ENCODE measurements at regions not wholly inside any gene's neighbourhood (a gene's known extent, or its start where the extent isn't known, plus 50 kb on each side); places are given as distances from the start of the nearest gene placed in this dataset.
"Not testable (repeated sequence)": the region's sequence is repeated elsewhere in the genome, so short reads cannot be mapped to it uniquely, and the experiment has no call there.

DNA sequence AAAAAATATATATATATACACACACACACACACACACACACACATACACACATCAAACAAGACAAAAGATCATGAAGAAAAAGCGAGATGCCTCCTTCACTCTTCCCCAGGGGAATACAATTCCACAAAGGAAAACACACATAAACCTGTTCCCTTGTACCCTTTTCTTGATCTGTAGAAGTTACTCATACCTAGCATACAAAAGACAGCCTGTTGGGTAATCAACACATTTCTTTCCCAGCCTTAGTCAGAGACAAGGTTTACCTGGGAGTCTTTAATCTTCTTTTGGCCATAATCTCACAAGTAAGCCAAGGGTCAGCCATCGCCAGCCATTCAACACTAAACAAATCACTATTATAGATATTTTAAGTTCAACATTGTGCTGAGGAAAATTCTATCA is 407.0 kb downstream of the SUCLG1 start:
- DNase-seq (ENCODE audit: low read depth in 2 of 2) = no peak

DNA sequence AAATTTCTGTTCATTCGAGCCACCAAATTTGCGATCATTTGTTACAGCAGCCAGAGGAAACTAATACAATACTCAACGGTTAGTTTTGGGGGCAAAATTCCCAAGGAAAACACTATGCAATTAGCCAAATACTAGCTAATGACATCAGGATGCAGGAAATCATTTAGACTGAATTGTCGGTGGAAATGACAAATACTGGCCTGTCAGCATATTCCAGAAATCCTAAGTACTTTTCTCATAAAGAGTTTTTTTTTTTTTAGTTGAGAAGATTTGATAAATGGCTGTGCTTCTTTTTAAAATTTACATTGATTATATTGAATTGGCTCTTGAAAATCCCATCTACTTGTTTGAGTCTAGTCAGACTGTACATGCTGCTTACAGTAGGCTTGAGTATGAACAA is 410.1 kb downstream of the SUCLG1 start:
- DNase-seq (ENCODE audit: low read depth in 2 of 2) = no peak

DNA sequence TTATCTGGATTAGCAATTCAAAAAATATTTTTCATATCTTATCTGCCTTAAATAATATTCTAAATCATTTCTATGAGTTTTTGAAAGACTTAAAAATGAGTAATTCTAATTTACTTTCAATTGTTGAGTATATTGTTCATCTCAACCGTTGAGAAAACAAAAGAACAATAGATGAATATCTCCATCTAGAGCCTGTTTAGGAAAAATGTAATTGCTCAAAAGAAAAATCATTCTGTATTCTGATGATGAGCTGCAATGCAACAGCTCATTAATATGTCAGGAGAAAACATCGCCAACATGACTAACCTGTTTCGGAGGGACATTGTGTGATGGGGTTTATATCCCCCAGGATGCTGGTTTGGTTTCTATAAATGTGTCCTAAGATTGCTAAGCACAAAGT is 417.6 kb downstream of the SUCLG1 start:
- no peak for DNase-seq (ENCODE audit: low read depth in 2 of 2)

DNA sequence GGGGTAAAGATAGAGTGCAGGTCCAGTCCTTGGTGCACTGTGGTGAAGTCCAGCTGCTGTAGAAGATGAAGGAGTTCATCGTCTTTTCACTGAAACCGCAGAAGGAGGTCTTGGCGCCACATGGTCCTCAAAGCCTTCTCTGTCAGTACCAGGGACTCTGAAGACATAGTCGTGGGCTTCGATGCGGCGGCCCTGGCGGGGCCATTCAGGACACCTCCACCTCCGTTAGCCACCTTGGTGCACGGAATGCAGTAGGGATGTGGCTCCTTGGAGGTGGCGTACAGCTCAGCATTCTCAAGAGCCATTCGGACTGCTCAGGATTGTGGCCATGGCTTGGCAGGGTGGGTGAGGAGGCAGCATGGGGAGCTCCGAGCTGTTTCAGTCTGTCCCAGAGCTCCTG is 418.8 kb downstream of the SUCLG1 start:
- DNase-seq (ENCODE audit: low read depth in 2 of 2) = no peak

DNA sequence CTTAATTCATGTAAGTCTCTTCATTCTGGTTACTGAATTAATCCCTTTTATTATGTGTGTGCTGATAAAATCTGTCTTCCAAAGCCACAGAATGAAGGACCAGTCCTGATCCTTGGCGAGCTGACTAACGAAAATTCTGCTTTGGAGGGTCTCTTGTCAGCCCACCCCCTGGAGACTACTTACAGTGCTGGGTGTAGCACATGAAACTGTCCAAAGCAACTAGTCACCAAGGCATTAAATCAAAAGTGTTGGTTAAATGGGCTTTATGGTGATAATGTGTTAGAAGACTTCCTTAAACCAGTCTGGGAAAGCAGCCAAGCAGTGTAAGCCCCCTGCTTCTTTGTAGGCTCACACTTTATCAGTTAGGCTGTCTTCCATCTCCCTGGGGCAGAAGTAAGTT is 420.2 kb downstream of the SUCLG1 start:
- DNase-seq (ENCODE audit: low read depth in 2 of 2) = no peak

DNA sequence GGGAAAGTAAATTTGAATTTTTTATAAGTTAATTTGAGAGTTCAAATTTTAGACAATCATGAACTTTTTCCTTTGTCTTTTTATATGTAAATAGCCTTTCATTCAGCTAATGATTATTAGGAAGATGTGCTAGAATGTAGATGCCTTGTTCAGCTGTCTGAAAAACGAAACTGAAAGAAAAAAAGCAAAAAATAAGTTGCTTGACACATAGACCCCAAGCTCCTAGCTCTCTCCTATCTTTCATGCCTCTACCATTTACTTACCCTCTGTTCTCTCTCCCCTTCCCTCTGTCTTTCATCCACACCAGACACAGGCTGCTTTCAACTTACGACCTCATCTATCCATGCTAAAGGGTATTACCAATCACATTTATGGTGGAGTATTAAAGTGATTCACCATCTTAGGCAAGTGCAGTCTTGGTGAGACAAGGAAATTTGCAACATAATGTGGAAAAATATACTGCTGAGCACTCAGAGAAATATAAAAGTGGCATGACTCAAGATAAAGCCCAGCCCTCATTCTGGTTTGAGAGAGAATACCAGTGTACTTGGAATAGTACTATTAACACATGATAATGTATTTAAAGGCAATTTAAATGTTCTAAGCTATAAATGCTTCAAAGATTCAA is 425.6 kb downstream of the SUCLG1 start:
- DNase-seq (ENCODE audit: low read depth in 2 of 2) = no peak

DNA sequence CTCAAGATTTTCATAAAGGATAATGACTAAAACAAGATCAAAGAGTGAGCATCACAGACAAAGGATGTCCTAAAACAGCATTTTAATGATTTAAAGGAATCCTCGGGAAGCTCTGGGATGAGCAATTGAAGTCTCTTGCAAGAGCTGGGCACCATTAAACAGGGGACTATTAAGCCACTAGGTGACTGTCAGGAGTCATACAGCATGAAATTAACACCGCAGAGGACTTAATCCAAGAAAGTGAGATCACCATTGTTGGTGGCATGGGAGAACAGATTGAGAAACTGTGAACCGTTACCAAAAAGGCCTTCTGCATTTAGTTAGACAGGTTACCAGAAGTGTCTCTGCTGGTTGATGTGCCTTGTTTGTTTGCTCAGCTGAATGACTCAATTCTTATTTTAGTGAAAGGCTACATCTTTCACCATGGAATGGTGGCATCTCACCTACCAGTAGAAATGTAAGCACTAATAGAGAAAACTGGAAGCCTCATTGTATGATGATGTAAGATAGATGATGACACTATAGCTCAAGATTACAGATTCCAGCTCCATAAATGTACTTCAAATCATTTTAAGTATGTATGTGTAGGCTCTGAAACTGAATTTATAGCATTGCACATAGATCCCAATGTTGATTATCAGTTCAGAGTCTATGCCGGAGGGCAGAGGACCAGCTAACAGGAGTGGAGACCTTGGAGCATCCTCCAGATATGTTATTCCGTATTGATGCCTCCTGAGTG is 427.6 kb downstream of the SUCLG1 start:
- no peak for DNase-seq (ENCODE audit: low read depth in 2 of 2)

DNA sequence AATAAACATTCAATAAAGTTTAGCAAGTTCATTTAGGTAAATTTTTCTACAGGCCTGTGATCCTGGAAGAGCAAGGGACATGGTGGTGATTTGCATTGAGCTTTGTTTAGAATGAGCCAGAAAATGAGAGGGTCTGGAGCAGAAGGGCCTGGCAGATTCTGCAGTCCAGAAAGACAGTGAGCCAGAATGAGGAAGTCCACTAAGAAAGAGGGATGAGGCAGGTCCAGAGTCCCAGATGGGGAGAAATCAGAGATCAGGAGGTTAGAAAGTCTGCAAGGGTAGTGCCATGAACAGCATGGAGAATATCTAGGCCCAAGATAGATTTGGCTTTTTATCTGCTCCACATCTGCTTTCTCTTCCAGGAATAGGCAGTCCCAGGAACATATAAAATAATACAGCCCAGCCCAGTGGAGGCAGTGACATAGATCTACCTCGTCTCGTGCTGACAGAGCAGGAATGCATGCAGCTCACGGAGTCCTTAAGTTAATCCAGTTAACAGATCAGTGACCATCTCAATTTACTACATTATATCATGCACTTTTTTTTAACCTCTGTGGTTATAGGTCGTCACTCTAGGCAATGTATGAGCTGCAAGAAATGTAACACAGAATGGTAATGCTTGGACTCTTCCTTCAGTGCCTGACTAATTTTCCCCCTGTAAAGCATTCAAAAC is 429.0 kb downstream of the SUCLG1 start:
- DNase-seq (ENCODE audit: low read depth in 2 of 2) = no peak

DNA sequence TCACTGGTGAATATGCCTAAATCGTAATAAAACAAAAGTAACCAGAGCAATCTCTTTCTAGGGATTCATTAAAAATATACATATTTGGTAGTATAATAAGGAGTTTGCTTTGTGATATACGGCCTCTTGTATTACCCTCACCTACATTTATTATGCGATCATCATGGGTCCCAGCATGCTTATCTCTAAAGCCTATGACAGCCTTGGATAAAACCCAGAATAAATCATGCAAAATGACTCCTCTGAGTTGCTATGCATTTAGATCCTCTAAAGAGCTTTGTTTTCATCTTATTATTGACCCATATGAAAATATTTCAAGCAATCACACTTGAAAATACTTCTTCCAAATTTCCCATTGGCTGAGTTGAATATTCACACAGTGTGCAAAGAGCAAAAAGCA is 432.3 kb downstream of the SUCLG1 start:
- DNase-seq (ENCODE audit: low read depth in 2 of 2) = no peak

DNA sequence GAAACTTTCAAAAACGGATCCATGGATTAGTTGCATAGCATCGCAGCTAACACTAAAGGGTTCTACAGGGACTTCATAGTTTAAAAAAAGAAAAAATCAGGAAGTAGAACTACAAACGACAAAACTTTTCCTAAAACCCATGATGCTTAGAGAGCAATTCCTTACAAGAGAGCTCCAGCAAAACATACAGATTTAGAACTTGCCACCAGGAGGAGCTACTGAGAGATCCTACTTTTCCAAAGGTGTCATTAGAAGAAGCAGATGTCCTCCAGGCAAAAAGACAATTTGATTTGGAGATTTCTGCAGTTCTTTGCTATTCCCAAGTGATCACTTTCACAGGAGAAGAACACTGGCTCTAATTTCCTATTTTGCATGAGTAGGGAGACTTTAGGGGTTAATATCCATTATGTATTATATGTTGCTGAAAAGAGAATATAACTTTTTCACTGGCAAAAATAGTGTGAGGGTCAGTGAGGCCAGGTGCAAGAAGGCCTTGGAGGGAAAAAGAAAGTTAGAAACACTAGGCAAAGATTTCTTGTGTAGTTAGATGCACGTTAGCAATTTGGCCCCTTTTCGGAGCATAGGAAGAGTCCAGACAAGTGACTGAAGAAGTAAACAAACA is 436.2 kb downstream of the SUCLG1 start:
- DNase-seq (ENCODE audit: low read depth in 2 of 2) = no peak

DNA sequence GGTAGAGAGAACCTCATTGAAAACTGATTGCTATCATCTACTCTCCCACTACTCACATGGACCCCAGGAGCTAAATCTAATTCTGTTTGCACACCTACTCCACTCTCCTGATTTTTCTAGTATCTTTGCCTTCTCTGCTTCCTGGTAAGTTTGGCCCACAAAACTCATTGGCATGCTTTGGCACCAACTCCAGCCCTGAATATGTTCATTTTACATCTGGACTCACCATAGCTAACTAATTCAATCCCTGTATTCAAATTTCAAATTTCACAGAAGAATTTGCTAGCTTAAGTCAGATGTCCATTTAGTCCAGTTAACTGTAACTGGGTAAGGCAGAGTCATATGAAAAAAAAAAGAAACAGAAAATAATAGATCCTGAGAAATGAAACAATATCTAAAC is 442.1 kb downstream of the SUCLG1 start:
- DNase-seq (ENCODE audit: low read depth in 2 of 2) = no peak

DNA sequence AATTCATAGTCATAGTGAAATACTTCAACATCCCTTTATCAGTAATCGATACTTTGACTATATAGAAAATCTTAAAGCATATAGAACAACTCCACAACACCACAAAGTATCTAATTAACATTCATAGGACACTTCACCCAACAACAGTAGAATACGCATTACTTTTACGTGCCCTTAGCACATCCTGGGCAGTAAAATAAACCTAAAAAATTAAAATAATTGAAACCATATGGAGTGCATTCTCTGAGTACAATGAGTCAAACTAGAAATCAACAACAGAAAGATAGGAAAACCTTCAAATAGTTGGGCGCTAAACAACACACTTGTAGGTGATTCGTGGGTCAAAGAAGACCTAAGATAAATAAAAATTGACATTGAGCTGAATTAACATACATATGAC is 442.9 kb downstream of the SUCLG1 start:
- DNase-seq (ENCODE audit: low read depth in 2 of 2) = no peak

DNA sequence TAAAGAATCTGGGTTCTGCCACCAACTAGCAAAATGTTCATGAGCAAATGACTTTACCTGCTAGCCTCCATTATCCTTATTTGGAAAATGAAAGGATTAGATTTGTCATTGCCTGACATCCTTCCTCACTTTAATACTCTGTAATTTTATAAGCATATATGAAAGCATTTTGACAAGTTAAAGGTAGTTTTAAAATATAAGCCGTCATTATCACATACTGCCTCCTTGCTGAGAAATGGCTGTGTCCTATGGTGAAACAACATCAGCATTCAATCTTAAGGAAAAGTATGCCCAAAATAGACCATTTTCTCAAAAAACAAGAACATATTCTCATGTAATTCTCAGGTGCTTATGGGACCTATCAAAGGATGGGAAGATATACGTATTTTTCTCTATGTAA is 461.2 kb downstream of the SUCLG1 start:
- no peak for DNase-seq (ENCODE audit: low read depth in 2 of 2)

DNA sequence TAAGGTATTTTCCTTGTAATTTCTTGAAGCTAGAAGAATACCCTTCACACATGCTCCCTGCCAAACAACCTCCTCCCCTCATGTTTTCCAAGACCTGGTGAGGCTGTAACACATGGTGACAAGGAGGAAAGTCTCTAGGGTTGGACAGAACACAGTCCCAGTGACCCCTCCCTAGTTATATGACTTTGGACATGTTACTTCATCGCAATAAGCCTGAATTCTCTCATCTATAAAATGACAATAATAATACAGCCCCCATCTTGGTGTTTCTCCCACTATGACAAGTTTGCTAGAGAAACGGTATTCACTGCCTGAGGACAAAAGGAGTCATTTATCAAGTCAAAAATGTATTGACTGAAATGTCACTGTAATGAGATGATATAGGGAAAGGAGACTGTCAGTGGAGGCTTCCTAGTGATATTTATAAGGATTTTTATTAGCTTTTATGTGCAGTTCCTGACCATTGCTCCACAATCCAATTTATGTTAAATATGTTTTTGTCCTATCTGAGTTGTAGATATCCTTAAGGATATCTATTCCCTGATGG is 464.4 kb downstream of the SUCLG1 start:
- no peak for DNase-seq (ENCODE audit: low read depth in 2 of 2)

DNA sequence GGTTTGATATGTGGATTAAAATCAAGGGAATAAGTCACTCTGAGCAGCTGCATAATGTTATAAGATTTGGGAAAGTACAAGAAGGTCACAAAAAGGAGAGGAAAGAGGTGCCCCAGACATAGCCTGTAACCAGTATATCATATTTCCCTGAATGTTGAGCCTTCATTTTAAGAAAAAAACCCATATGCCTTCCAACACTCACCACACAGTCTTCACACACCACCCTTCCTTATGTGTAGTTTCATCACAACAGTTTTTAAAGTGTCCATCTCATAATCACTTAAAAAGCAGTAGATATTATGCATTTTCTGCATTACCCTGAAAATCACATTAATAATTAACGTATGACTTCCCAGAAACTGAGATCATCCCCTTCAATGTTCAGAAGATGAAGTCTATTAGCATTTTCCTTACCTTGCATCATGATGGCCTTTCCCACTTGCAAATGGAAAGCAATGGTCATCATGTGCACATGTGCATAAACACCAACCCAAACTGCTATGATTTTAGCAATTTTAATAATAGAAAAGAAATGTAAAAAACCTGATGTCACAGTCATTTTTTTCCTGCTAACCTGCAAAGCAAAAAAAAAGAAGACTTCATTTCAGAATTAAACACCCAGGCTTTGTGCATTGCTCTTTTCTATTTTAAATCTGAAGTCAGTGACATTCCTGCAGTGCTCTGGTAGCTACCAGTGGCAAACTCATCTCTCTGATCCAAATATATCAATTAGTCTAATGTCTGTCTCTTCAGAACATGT is 465.0 kb downstream of the SUCLG1 start:
- no peak for DNase-seq (ENCODE audit: low read depth in 2 of 2)

DNA sequence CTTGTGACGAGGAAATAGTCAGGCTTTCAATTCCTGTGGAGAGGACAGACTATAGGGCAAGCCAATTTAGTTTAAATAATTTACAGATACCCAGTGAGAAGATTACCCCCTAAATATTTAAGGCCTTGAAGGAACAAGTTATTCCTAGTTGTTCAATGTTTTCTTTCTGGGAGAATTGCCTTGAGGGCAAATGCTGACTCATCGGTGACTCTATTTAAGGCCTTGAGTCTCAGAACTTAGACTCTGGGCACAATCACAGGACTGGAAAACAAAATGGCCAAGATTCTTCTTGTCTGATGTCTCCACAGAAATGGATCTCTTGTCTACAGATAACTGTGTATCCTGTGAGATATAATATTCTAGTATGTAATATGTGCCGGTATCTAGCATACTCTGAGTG is 467.1 kb downstream of the SUCLG1 start:
- DNase-seq (ENCODE audit: low read depth in 2 of 2) = no peak

DNA sequence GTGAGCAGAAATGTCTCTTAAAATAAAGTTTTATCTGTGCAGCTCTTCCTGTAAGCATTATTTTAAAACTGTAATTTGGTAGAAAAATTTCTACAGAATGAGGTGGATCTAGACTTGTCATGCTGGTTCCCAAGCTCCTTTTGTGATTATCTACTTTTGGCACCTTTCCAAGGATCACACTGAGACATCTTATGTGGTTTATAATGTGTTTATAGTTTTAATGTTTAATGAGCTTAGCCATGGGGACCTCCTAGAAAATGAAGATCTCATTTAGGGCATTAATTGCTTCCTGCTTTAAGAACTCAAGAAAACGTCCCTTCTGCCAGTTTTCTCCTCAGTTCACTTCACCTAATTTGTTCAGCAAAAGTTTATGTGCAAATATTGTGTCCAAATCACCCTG is 468.4 kb downstream of the SUCLG1 start:
- DNase-seq (ENCODE audit: low read depth in 2 of 2) = no peak

DNA sequence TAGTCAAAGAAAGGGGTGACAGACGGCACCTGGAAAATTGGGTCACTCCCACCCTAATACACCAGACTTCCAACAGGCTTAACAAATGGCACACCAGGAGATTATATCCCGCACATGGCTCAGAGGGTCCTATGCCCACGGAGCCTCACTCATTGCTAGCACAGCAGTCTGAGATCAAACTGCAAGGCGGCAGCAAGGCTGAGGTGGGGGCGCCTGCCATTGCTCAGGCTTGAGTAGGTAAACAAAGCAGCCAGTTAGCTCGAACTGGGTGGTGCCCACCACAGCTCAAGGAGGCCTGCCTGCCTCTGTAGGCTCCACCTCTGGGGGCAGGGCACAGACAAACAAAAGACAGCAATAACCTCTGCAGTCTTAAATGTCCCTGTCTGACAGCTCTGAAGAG is 482.5 kb downstream of the SUCLG1 start:
- not testable (repeated sequence) for DNase-seq (ENCODE audit: low read depth in 2 of 2)

DNA sequence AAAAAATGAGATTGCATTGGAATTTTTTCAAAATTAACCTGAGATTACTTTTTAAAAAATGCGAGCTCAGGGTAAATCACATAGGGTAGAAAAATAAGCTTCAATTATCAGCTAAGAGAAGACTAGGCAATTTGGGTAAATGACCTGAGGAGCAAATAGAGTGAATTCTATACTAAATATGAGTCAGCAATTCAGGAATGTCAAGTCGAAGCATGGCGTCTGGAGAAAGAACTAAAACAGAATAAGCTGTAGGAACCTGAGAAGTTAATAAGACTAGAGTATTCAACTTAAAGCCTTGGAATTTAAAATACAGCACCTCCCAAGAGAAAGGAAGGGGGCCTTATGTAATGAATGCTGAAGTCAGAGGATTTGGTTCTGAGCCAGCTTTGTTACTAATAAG is 487.0 kb downstream of the SUCLG1 start:
- no peak for DNase-seq (ENCODE audit: low read depth in 2 of 2)

DNA sequence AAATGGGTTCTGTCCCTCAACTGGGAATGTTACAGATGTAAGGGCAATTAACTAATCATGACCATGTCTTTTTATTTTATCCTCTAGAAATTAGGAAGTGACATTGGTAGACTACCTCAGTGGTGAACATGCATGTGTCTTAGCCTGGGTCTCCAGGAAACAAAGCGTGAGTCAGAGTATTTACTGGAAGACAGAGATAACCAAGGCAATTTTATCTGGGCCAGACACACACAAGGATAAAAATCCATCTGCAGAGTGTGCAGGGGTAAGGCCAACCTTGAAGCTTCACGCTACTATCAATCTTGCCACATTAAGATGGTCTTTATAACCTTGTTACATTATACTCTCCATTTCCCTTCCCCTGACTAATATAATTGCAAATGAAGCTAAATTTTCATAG is 487.5 kb downstream of the SUCLG1 start:
- no peak for DNase-seq (ENCODE audit: low read depth in 2 of 2)

DNA sequence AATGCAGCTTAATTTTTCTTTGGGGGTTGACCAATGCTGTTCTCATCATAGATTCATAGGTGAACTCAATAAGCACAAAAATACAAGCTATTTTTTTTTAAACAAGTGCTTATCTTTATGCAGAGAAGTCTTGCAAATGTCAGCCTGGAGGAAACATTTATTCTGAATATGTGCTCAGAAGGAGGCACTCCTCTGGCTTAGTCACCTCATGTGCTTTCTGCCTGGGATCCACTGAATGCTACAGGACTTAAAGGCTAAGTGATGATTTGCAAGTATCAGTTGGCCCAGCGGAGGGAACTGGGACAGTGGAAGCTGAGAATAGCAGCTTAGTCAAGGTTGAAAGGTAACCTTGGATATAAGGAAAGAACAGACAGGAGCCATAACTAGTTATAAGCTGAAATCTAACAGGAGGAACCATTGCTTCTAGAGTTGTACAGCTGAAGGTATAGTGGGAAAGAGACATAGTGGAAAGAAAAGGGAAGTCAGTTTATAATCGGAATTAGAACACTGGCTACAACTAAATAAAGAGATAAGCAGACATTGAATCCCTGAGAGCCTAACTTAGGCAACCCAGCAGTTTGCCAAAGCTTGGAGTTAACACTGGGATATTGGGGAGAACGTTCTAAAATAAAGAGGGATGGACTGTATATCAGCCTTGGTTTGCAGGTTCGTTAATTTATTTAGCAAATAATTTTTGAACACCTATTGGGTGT is 488.7 kb downstream of the SUCLG1 start:
- no peak for DNase-seq (ENCODE audit: low read depth in 2 of 2)
